GM19328 (cell line): ENCODE measurements at regions not wholly inside any gene's neighbourhood (a gene's known extent, or its start where the extent isn't known, plus 50 kb on each side); places are given as distances from the start of the nearest gene placed in this dataset.

Experiments used
- ATAC-seq: cut with Tn5 transposase; IDR thresholded peaks from one replicate; pipeline ENCODE4 v1.9.1; 2021; ENCODE audit warnings: mild to moderate bottlenecking, moderate library complexity; ENCODE audit not compliant: unreplicated experiment

DNA sequence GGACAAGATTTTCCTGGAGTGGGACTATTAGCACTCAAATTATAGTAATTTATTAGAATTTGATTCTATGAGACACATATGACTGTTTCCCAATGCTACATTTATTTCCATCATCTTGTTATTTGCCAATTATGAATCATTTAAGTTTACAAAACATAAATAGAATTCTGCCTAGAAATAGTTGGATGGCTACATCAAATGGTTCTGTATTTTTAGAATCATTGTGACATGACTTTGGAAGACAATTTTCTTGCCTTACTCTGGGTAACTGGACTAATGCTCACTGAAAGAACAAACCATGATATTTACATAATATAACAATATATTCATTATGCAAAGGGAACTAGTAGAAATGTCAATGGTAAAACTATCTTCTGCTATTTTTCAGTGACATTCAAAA is 173.5 kb downstream of the ZIC1 start:
- no peak for ATAC-seq

DNA sequence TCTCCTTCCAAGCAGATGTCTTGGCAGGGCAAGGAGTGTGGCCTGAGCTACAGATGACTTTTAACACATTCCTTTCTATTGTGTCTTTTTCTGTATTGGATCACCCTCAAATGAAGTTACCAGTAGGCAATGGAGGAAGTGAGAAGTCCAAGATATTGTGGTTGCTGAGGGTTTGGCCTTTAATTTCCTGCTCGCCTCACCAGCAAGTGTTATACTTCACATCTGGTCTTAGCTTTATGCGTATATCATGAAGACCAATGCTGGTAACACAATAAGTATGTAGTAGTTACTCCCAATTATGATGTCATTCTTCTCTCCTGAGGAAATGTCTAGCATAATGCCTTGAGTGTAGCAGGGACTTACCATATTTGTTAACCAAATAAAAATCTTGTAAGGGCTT is 179.9 kb downstream of the ZIC1 start:
- ATAC-seq: no peak

DNA sequence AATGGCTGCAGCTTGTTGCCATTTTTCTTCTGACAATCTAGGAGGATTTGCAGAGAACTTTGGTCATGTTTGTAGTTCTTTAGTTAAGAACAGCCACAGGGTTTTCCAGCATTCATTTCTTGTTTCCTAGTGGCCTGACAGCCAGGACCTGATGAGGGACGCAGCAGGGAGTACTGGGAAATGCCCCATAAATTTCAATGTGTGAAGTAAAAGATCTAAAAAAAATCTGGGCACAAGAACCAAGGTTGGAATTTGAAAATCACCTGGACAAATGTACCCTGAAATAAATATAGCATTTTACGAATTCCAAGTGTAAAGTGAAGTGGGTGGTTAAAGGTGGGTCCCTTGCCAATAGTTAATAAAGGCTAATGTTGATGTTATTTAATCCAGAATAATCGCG is 195.0 kb downstream of the ZIC1 start:
- no peak for ATAC-seq

DNA sequence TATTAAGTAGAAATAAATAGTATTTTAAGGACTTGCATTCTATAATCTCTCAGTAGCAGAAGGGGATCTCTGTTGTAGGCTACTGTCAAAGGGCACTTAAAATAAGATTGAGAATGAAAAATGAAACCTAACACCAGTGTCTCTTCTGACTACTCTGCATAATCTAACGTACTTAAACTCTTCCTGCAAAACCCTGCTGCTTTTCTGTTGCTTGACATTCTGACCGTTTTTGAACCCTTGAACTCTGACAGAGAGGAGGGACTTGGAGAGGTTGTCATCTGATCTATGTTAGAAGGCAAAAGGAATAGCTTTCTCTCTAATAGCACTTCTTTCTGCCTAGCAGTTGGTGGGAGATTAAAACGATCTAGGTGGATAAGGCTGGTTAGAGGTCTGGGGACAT is 204.6 kb downstream of the ZIC1 start:
- no peak for ATAC-seq

DNA sequence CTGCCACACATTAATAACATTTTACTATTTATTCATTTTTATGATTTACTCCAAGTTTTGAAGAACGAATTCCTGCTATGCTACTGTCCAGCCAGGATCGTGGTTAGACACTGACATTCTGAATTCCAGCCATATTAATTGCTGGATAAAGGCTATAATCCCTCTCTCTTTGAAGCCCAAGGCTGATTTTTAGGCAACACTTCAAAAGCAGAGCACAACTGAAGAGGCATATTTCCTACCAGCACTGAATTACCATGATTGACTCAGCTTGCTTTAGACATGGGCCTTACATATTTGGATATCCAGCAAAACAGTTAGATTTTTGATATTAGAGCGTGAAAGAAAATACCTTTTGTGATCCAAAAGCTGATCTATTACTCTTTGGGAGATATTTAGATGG is 205.0 kb downstream of the ZIC1 start:
- no peak for ATAC-seq

DNA sequence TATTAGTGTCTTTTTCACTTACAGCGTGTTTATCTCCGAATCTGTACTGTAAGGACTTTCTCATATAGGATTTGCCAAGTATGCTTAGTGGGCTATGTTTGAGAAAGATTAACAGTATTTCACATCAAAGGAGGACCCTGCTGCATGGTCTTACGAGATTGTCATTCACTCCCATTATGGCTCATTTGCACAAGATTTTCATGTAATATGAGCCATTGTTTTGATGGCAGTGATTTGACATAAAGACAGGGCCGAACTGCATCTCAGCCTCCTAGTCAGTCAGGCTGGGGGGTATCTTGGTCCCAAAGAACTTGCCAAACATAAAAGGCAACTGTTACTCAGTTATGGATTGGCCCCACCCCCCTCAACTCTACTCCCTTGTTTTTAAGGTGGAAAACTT is 205.9 kb downstream of the ZIC1 start:
- ATAC-seq: no peak

DNA sequence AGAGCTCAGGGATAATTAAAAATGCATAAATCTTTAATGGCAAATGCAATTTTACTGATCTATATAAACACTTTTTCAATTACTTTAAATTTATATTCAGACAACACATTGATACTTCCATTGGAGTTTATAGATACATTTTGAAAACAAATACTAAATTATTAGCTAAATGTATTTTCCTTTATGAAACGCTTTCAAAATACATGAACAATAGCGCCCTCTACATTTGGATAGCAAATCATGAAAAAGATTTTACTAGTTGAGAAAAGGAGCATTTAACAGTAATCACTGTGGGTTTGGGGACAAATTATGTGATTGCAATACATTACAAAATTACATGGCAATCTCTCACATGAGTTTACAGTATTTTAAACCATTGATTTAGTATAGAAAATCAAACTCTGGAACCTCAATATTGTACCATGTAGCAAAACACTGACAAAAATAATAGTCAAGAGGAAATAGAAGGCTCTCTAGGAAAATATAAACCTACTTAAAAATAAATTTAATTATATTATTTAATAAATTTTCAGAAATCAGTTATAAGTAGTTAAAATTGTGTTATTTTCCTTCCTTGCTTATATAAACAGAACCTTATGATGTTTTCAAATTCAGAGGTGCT is 207.9 kb downstream of the ZIC1 start:
- no peak for ATAC-seq

DNA sequence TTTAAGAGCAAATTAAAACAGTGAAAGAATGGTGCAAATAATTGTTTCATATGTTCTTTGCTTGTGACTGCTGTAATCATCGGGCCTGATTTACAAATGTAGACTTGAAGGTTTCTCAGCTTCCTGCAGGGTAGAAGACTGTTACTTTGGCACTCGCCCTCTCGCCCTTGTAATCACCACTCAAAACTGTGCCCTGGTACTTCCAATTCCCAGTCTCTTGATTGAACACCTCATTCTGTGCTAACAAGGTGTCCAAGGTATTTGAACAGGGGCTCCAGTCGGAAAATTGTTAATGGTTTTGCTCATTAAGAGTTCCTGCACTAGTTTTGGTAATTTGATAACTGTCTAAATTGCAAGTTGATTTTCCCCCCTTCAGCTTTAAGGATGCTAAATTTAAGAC is 209.5 kb downstream of the ZIC1 start:
- ATAC-seq: no peak

DNA sequence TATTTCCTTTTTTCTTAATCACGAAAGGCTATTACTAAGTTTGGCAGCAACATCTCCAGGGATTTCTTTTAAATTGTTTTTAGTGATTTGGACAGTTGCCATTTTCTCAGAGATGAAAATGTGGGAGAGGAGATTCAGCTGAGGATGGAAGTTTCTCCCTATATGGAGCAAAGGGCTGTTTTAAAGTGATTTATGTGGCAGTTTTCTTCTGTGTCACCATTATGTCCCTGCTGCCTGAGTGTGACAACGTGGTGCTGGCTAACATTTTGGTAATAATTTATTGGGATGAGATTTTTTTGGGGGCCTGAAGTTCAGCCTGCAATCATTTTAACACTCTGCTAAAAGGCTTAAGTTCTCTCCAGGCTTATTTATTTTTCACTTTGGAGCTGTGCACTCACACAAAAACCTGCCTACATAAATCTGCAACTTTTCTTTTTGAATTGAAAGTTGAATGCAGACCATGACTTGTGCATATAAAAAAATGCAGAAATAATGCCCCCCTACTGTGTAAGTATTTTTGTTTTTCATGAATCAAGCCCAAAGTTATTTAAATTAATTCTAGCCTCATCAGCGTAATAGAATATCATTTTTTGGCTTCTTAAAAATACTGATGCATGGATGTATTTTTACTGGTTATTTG is 210.9 kb downstream of the ZIC1 start:
- no peak for ATAC-seq

DNA sequence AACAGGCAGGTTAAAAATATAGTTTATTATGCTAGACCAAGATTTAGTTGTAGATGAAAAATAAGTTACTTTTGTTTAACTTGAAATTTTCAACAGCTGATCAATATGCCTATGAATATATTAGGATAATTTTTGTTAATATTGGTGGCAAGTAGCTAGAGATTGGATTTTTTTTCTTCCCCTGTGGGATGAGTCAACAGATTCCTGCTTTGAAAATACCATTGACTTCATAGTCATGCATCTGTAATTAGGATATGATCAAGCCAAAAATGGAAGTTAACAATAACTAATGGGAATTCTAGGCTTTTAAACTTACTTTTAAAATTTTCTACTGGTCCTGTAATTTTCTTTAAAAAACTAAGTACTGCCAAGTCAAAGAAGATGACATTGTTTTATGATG is 211.7 kb downstream of the ZIC1 start:
- no peak for ATAC-seq

DNA sequence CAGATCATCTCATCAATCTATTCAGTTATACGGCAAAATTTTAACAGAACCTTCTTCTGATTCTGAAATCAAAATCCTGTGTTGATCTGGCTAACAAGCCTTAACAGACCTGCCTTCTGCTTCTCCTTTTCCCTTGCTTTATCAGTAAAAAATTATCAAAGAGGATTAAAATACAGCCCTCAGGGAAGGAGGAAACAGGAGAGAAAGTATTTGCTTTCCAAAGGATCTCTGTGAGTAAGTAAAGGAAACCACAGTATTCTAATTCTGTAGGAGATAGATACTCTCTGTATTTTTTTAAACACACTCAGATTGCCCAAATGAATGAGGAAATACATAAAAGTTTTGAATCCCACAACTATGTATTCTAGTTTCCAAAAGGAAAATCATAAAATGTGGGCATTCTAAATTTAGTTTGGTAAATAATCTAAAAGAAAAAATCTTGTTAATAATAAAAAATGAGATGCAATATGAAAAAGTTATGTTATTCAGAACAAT is 221.8 kb downstream of the ZIC1 start:
- no peak for ATAC-seq

DNA sequence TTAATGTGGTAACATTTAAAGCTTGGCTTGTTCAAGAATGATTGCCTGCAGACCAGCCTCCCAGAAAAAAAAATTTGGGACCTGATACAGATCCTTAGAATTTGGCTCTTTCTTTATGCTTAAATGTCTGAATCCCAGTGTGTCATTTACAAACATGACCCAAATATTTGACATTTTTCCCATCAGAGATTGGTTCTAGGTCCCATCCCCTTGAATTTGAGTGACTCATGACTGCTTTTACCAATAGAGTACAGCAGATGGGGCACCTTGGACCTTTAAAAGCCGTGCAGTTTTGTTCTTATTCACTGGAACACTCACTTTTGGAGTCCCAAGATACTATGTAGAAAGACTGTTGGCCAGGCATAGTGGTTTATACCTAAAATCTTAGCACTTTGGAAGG is 231.6 kb downstream of the ZIC1 start:
- no peak for ATAC-seq

DNA sequence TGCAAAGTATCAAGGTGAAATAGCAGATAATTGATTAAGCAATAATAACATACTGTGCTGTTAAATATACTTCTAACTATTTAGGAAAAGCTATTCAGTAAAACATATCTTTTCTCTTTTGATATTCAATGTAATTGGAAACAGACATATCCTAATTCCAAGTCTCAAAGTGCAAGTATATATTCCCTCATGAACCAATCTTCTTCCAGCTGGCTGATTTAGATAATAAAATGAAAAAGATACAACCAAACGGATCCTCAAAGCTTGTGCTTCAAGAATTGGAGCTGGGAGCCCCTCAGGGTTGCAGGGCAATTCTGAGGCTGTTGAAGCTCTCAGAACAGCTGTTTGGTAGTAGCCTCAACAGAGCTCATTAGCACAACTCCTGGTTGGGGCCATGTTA is 236.6 kb downstream of the ZIC1 start:
- ATAC-seq: no peak

DNA sequence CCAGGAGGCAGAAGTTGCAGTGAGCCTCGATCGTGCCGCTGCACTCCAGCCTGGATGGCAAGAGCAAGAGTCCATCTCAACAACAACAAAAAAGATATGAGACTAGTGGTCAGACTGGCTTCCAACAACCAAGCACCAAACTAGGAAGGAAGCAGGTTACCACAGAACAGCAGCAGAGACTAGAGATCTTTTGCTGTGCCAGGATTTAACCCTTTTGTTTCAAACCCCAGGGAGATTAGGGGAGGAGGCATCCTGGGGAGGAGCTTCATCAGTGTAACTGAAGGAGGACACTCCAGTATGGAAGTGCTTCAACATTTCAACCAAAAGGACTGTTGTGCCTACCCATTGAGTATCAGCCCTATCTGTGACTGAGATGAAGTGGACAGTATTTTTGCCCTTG is 240.3 kb downstream of the ZIC1 start:
- ATAC-seq: no peak

DNA sequence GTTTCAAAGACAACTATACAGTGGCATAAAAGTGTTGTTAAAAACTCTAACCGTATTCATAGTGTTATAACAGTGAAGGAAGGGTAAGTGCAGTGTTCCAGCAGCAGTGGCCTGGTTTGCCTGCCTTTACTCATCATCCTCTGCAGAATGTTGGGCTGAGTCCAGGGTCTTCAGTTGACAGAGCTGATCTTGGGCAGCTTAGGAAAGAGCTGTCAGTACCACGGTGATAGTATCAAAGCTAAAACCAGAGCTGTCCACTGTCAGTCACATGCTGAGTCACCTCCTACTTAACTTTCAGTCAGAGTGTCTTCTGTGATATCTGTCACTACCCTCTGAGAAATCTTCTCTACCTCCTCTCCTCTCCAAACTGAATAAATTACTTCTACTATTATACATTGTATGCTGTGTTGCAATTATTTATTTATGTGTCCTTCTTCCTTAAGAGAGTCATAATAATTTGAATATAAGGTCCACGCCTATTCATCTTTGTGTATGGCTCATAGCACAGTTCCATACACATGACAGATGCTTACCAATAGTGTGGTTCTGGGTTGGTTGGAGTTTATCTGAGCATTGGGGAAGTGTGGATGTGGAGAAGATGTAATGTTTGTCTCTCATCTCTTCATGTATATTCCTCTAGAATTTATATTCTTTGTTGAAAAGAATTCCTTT is 242.1 kb downstream of the ZIC1 start:
- no peak for ATAC-seq

DNA sequence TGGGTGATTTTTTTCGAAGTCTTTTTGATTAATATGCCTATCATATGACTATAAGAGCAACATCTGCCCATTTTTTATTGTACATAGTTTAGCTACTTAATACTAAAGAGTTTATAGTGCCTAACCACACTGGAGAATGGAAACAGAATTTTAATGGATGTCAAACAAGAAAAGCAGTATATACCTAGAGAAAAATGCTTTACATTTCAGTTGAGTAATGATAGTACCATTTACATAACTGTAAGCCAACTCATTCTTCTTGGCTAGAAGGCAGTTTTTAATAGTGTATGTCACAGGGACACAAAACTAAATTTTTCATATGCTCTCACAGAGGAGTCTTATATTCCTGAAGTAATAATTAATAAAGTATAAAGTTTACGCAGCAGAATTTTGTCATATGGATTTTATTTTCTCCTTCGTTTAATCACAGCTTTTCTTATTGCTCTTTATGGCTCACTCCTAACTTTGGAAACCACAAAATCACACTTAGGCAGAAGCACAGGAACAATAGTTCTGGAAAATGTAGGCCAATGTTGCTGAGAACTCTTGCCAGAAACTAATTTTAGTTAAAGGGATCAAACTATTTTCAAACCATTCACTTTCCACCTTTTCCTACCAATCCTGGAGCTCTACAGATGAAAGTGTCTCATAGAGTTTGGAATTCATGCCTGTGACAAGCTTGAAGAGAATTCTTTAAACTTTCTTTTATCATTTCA is 243.6 kb downstream of the ZIC1 start:
- no peak for ATAC-seq

DNA sequence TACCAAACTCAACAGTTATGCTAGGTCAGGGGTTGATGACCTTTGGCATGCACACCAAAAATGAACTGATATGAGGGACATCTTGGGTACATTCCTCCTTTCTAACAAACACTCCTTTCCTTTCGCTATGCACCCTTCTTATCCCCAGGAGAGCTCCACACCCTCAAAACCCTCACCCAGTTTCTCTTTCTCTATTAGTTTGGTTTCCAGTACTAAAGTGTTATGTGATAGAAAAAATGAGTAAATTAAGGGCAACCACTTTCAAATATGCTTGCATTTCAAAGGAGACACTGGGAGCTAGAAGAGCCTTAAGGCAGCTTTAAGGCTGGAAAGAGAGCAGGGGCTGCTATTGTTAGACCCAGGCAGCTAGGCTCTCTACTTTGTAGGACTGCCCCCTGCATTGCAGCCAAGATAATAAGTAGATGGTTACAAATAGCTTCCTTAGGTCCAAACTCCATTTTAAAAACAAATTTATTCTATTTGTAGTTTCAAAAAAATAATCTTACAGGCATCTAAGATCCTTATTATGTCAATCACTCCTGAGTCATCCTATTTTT is 244.3 kb downstream of the ZIC1 start:
- ATAC-seq: no peak

DNA sequence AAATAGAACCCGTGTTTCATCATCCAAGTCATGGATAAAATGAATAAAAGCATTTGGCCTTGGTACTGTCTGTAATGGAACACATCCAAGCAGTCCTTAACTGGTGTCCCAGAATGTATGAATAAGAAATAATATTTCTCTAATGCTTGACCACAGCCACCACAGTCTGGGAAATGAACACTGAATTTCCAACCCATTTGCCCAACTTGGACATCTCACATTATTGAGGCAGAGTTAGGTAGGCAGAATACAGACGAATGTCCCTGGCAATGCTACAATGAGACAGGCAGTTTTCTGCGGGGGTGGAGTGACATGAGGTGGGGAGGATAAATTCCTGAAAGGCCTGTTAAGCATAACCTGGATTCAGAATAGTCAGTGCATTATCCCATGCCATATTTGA is 245.7 kb downstream of the ZIC1 start:
- no peak for ATAC-seq

DNA sequence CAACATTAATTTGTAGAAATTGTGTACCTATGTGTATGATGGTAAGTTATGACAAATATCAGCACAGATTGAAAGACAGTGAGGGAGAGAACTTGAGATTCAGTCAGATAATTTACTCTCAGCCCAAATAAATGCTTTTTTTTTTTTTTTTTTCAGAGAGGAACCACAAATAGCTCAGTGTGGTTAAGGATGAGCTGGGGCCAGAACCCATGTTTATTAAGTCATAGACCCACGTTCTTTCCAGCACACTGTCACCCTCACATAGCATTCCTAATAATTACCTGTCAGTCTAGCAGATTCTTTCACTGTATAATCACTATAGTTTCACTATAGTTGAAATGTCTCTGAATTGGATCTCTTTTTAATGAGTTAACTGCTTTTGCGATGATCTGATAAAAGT is 246.1 kb downstream of the ZIC1 start:
- ATAC-seq: no peak

DNA sequence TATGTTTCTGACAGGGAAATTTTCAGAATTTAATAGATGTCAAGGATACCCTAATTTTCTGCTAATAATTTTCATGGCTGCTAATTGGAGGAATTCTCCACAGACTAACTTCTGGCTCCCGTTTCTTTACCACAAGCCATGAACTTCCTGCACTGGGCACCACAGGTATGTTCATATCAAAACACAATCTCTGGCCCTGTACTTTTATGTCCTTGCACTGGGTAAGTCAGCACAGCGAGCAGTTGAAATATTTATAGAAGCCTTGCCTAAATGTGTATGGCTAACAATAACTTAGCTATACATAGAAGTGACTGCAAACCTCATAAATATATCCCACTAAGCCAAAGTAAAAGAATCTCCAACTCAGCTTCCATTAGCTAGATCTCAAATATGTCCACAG is 246.9 kb downstream of the ZIC1 start:
- no peak for ATAC-seq

DNA sequence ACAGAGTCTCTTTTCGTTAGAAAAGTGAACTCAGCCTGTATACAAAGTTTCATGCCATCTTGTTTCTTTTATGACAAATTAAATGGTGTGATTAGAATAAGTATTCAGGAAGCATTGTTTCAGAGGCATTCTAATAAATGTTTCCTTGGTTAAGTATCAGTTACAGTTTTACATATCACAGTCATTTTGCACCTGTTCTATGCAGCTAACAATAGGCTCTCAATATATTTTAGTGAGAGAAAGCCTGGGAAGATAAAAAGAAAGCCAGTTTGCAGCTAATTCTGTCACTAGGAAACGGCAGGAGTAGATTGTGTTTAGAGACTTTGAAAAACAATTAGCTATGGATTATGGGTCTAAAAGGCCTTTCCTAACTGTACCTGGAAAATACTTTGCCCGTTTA is 252.8 kb downstream of the ZIC1 start:
- ATAC-seq: no peak

DNA sequence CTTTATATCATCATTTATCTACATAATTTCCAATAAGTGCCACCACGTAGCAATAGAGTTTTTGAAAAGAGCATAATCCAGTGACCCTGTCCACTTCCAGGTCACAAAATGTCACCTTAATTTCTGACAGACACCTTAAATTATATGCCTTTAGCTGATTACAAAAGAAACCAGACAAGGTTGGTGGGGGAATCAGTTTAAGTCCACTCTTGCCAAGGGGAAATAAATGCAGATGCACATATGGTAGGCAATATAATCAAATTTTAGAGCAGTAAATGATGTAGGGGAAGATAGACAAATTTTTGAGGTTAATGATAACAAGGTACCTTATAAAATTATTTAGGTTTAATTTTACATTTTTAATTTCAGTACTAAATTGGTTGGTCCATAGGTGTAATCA is 253.5 kb downstream of the ZIC1 start:
- no peak for ATAC-seq
